Vagina (tissue), 2 donors: ENCODE measurements at regions not wholly inside any gene's neighbourhood (a gene's known extent, or its start where the extent isn't known, plus 50 kb on each side); places are given as distances from the start of the nearest gene placed in this dataset. TPM values are rescaled to one million over a fixed set of nuclear protein-coding genes. Genes with fewer than 3 reads are reported as not detected.
A peak's percentile ranks its signal among the peaks of the same experiment; 100 is the strongest.
"Not testable (repeated sequence)": the region's sequence is repeated elsewhere in the genome, so short reads cannot be mapped to it uniquely, and the experiment has no call there.

Experiments
- DNase-seq, 2 donors: peaks; one replicate each; pipeline ENCODE4 v3.0.0-alpha.2; 2017; ENCODE audit errors: extremely low spot score in 2 of 2
- H3K27ac ChIP-seq: fragments of 200-600 bp; sonication (generic); one replicate; pipeline ENCODE4 v1.5.1; 2019
- H3K27me3 ChIP-seq: fragments of 200-600 bp; sonication (generic); one replicate; pipeline ENCODE4 v1.5.1; 2019
- H3K36me3 ChIP-seq, 2 donors: fragments of 200-600 bp; sonication (generic); one replicate each; pipeline ENCODE4 v1.5.1; 2017 to 2019
- H3K4me1 ChIP-seq: fragments of 200-600 bp; sonication (generic); one replicate; pipeline ENCODE4 v1.5.1; 2019
- H3K4me3 ChIP-seq, 2 donors: fragments of 200-600 bp; sonication (generic); 1 replicate in 1 of 2; 2 replicates in 1 of 2; pipeline ENCODE4 v1.5.1; 2016 to 2019
- H3K9me3 ChIP-seq: fragments of 200-600 bp; sonication (generic); one replicate; pipeline ENCODE4 v1.5.1; 2019
- POLR2A ChIP-seq, 2 donors: fragments of 450-650 bp; IDR thresholded peaks; one replicate each; pipeline ENCODE4 v1.6.1; 2017; ENCODE audit warnings: antibody characterized with exemption in 2 of 2, mild to moderate bottlenecking in 2 of 2, moderate library complexity in 2 of 2
- POLR2AphosphoS5 ChIP-seq, 2 donors: sonication (generic); formaldehyde crosslinking; IDR thresholded peaks; one replicate each; pipeline ENCODE4 v1.9.0; 2017; ENCODE audit warnings: antibody characterized with exemption in 2 of 2, mild to moderate bottlenecking in 2 of 2, low read depth in 1 of 2; ENCODE audit not compliant: insufficient read depth in 1 of 2
- intact Hi-C: fragments of 100-400 bp; cut with DNase I; formaldehyde crosslinking; loops from one replicate; pipeline ENCODE4 v1.15.1; 2023
- small RNA-seq: library from RNA; depleted of rRNA; stranded (forward); fragments of <200 nt; gene quantifications from one replicate; pipeline ENCODE3, GENCODE V24; 2016
- TF ChIP-seq, protein P1 (sequence below), 3 experiments: fragments of 450-650 bp in 2 of 3; fragments of 200-600 bp in 1 of 3; sonication (generic) in 1 of 3; IDR thresholded peaks; one replicate each; pipeline ENCODE4 v1.5.1; 2017 to 2019; ENCODE audit warnings: antibody characterized with exemption in 3 of 3, mild to moderate bottlenecking in 2 of 3, moderate library complexity in 2 of 3

GRCh38 chr4:177250056-177250696 lies 59.5 kb upstream of the NEIL3 start:
- no peak for TF ChIP-seq POLR2AphosphoS5 (IDR thresholded peaks at IDR 0.05; ENCODE audit: insufficient read depth in 1 of 2, low read depth in 1 of 2)
- TF ChIP-seq, protein P1, sequence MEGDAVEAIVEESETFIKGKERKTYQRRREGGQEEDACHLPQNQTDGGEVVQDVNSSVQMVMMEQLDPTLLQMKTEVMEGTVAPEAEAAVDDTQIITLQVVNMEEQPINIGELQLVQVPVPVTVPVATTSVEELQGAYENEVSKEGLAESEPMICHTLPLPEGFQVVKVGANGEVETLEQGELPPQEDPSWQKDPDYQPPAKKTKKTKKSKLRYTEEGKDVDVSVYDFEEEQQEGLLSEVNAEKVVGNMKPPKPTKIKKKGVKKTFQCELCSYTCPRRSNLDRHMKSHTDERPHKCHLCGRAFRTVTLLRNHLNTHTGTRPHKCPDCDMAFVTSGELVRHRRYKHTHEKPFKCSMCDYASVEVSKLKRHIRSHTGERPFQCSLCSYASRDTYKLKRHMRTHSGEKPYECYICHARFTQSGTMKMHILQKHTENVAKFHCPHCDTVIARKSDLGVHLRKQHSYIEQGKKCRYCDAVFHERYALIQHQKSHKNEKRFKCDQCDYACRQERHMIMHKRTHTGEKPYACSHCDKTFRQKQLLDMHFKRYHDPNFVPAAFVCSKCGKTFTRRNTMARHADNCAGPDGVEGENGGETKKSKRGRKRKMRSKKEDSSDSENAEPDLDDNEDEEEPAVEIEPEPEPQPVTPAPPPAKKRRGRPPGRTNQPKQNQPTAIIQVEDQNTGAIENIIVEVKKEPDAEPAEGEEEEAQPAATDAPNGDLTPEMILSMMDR (IDR thresholded peaks at IDR 0.05): peak; percentile 41 to 49 (median 43)
- TF ChIP-seq POLR2A (IDR thresholded peaks at IDR 0.05): no peak
- intact Hi-C loops: no loop called here
- Histone ChIP-seq H3K4me1 (no peaks in the 10 kb centered on the region), H3K27me3 (no peaks in the 10 kb centered on the region), H3K36me3 (no peaks in the 10 kb centered on the region), H3K9me3 (no peaks in the 10 kb centered on the region), H3K4me3 (no peak overlapping the region), H3K27ac (no peak overlapping the region)
- no peak for DNase-seq

- H3K36me3 ChIP-seq: no peaks in the 10 kb centered on the region
- H3K4me3 ChIP-seq: no peak overlapping the region
- TF ChIP-seq POLR2A (IDR thresholded peaks at IDR 0.05) (no peak), POLR2AphosphoS5 (IDR thresholded peaks at IDR 0.05; ENCODE audit: insufficient read depth in 1 of 2, low read depth in 1 of 2) (no peak)
- TF ChIP-seq, protein P1 (IDR thresholded peaks at IDR 0.05): no peak
- intact Hi-C loops: no loop called here
- no peak for DNase-seq
- H3K27ac ChIP-seq: no peak overlapping the region
- H3K4me1 ChIP-seq: no peaks in the 10 kb centered on the region
- no peaks in the 10 kb centered on the region for H3K9me3 ChIP-seq
- H3K27me3 ChIP-seq: no peaks in the 10 kb centered on the region
Measured at GRCh38 chr4:177251237-177251636, 58.4 kb upstream of the NEIL3 start.

- H3K27ac ChIP-seq: no peak overlapping the region
- H3K4me1 ChIP-seq: no peaks in the 10 kb centered on the region
- H3K27me3 ChIP-seq: no peaks in the 10 kb centered on the region
- H3K4me3 ChIP-seq: no peak overlapping the region
- intact Hi-C loops: no loop called here
- TF ChIP-seq POLR2AphosphoS5 (IDR thresholded peaks at IDR 0.05; ENCODE audit: insufficient read depth in 1 of 2, low read depth in 1 of 2) (no peak), POLR2A (IDR thresholded peaks at IDR 0.05) (no peak)
- TF ChIP-seq, protein P1 (IDR thresholded peaks at IDR 0.05): no peak
- H3K36me3 ChIP-seq: no peaks in the 10 kb centered on the region
- no peaks in the 10 kb centered on the region for H3K9me3 ChIP-seq
- DNase-seq: no peak
Measured at GRCh38 chr4:177255359-177255758, 54.3 kb upstream of the NEIL3 start.

DNA sequence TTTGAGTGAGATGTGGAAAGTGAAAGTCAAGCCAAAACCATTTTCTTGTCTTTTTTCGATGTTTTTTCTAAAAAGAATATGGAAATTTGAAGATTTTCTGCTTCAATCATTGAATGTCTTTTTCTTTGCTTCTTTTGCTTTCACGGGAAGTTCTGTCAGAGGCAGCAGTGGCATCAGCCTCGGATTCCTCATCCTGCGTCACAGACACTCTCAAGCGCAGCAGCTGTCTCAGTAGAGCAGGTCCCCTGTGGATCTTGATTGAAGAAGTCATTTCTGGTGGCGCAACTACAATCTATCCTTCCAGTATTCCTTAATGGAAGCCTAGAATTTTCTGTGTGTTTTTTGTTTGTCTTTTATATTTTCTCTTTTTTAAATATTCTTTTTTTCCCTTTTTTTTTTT lies 52.7 kb upstream of the NEIL3 start:
- no peaks in the 10 kb centered on the region for H3K9me3 ChIP-seq
- no peaks in the 10 kb centered on the region for H3K27me3 ChIP-seq
- no peak overlapping the region for H3K27ac ChIP-seq
- H3K4me1 ChIP-seq: no peaks in the 10 kb centered on the region
- no peaks in the 10 kb centered on the region for H3K36me3 ChIP-seq
- no peak for DNase-seq
- H3K4me3 ChIP-seq: no peak overlapping the region
- TF ChIP-seq POLR2A (IDR thresholded peaks at IDR 0.05) (no peak), POLR2AphosphoS5 (IDR thresholded peaks at IDR 0.05; ENCODE audit: insufficient read depth in 1 of 2, low read depth in 1 of 2) (no peak)
- TF ChIP-seq, protein P1 (IDR thresholded peaks at IDR 0.05): no peak
- intact Hi-C loops: no loop called here

DNA sequence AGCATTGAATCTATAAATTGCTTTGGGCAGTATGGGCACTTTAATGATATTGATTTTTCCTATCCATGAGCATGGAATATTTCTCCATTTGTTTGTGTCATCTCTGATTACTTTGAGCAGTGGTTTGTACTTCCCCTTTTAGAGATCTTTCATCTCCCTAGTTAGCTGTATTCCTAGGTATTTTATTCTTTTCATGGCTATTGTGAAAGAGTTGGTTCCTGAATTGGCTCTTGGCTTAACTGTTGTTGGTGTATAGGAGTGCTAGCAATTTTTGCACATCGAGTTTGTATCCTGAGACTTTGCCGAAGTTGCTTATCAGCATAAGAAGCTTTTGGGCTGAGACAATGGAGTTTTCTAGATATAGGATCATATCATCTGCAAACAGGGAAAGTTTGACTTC lies 50.2 kb upstream of the NEIL3 start:
- H3K27ac ChIP-seq, H3K36me3 ChIP-seq, intact Hi-C loops, H3K4me1 ChIP-seq, DNase-seq, H3K4me3 ChIP-seq, H3K9me3 ChIP-seq, H3K27me3 ChIP-seq: not testable (repeated sequence)

Small RNA genes lying in the stretch of these regions (small RNA-seq; reads per million reads assigned to genes)
- not detected for gene RN7SKP136
